Nephron (organoid): ENCODE measurements at regions not wholly inside any gene's neighbourhood (a gene's known extent, or its start where the extent isn't known, plus 50 kb on each side); places are given as distances from the start of the nearest gene placed in this dataset.
"Not testable (repeated sequence)": the region's sequence is repeated elsewhere in the genome, so short reads cannot be mapped to it uniquely, and the experiment has no call there.

Source experiments
- H3K27ac Mint-ChIP-seq, 3 experiments: 2 replicates each; pipeline ENCODE4 v1.8.0; 2020; ENCODE audit warnings: mixed read lengths in 3 of 3, mild to moderate bottlenecking in 2 of 3, moderate library complexity in 1 of 3
- H3K27me3 Mint-ChIP-seq: 2 replicates; pipeline ENCODE4 v1.8.0; 2021; ENCODE audit warnings: low read depth, mild to moderate bottlenecking, moderate library complexity, mixed read lengths
- H3K36me3 Mint-ChIP-seq: 2 replicates; pipeline ENCODE4 v1.8.0; 2020; ENCODE audit warnings: low read depth, mixed read lengths
- H3K4me1 Mint-ChIP-seq: 2 replicates; pipeline ENCODE4 v1.8.0; 2020; ENCODE audit warnings: mixed read lengths
- H3K4me3 Mint-ChIP-seq, 3 experiments: 2 replicates each; pipeline ENCODE4 v1.8.0; 2020; ENCODE audit warnings: mild to moderate bottlenecking in 3 of 3, mixed read lengths in 3 of 3, moderate library complexity in 2 of 3
- H3K9me3 Mint-ChIP-seq: 2 replicates; pipeline ENCODE4 v1.8.0; 2020; ENCODE audit warnings: mixed read lengths
- CTCF ChIP-seq, 3 experiments: fragments of 200-600 bp; sonication (generic); IDR thresholded peaks; one replicate each; pipeline ENCODE4 v1.5.0; 2021; ENCODE audit warnings: antibody characterized with exemption in 3 of 3; ENCODE audit not compliant: unreplicated experiment in 3 of 3

- H3K4me1 Mint-ChIP-seq, result no peaks in the 10 kb centered on the region
- no peaks in the 10 kb centered on the region for H3K36me3 Mint-ChIP-seq
- H3K4me3 Mint-ChIP-seq, result no peak overlapping the region
- no peaks in the 10 kb centered on the region for H3K27me3 Mint-ChIP-seq
- TF ChIP-seq CTCF (IDR thresholded peaks at IDR 0.05; ENCODE audit: unreplicated experiment in 3 of 3), result no peak
- peaks cover 3% of the 10 kb centered on the region for H3K9me3 Mint-ChIP-seq
- no peak overlapping the region for H3K27ac Mint-ChIP-seq
Observed at GRCh38 chr2:225254363-225254762, 145.1 kb upstream of the NYAP2 start.

GRCh38 chr2:225244933-225245332, 154.6 kb upstream of the NYAP2 start:
- no peaks in the 10 kb centered on the region for H3K36me3 Mint-ChIP-seq
- H3K27me3 Mint-ChIP-seq, result peaks cover 3% of the 10 kb centered on the region
- H3K9me3 Mint-ChIP-seq, result no peaks in the 10 kb centered on the region
- peaks cover 4% of the 10 kb centered on the region for H3K4me1 Mint-ChIP-seq
- no peak for TF ChIP-seq CTCF (IDR thresholded peaks at IDR 0.05; ENCODE audit: unreplicated experiment in 3 of 3)
- no peak overlapping the region for H3K27ac Mint-ChIP-seq
- no peak overlapping the region for H3K4me3 Mint-ChIP-seq

GRCh38 chr2:225236769-225237323, 162.7 kb upstream of the NYAP2 start:
- no peak for TF ChIP-seq CTCF (IDR thresholded peaks at IDR 0.05; ENCODE audit: unreplicated experiment in 3 of 3)
- Mint-ChIP-seq H3K27ac (no peak overlapping the region), H3K4me1 (peaks cover 4% of the 10 kb centered on the region), H3K36me3 (no peaks in the 10 kb centered on the region), H3K4me3 (no peak overlapping the region), H3K27me3 (no peaks in the 10 kb centered on the region), H3K9me3 (peaks cover 13% of the 10 kb centered on the region)

- no peaks in the 10 kb centered on the region for H3K4me1 Mint-ChIP-seq
Observed at GRCh38 chr2:225233234-225233633, 166.3 kb upstream of the NYAP2 start.

GRCh38 chr2:225231900-225232299, 167.6 kb upstream of the NYAP2 start:
- Mint-ChIP-seq H3K36me3 (no peaks in the 10 kb centered on the region), H3K4me3 (no peak overlapping the region), H3K27me3 (no peaks in the 10 kb centered on the region), H3K27ac (no peak overlapping the region), H3K9me3 (peaks cover 5% of the 10 kb centered on the region), H3K4me1 (no peaks in the 10 kb centered on the region)
- no peak for TF ChIP-seq CTCF (IDR thresholded peaks at IDR 0.05; ENCODE audit: unreplicated experiment in 3 of 3)

More at GRCh38 chr2:225233234-225233633, 166.3 kb upstream of the NYAP2 start:
- H3K4me3 Mint-ChIP-seq, result no peak overlapping the region
- H3K9me3 Mint-ChIP-seq, result peaks cover 13% of the 10 kb centered on the region
- H3K27ac Mint-ChIP-seq, result no peak overlapping the region
- no peaks in the 10 kb centered on the region for H3K36me3 Mint-ChIP-seq
- no peak for TF ChIP-seq CTCF (IDR thresholded peaks at IDR 0.05; ENCODE audit: unreplicated experiment in 3 of 3)
- no peaks in the 10 kb centered on the region for H3K27me3 Mint-ChIP-seq

GRCh38 chr2:225229346-225229745, 170.2 kb upstream of the NYAP2 start:
- H3K4me3 Mint-ChIP-seq, H3K9me3 Mint-ChIP-seq, H3K36me3 Mint-ChIP-seq, H3K27ac Mint-ChIP-seq, H3K4me1 Mint-ChIP-seq, H3K27me3 Mint-ChIP-seq: not testable (repeated sequence)
